Progenitor cell of endocrine pancreas (in vitro differentiated cells): ENCODE measurements at regions not wholly inside any gene's neighbourhood (a gene's known extent, or its start where the extent isn't known, plus 50 kb on each side); places are given as distances from the start of the nearest gene placed in this dataset.

Experiments used
- DNase-seq: peaks from one replicate; pipeline ENCODE4 v3.0.0; 2021; ENCODE audit warnings: low spot score; ENCODE audit not compliant: unreplicated experiment
- H3K27ac Mint-ChIP-seq: 2 replicates; pipeline ENCODE4 v1.8.0; 2021; ENCODE audit warnings: mild to moderate bottlenecking, moderate library complexity, mixed read lengths
- H3K27me3 Mint-ChIP-seq: 2 replicates; pipeline ENCODE4 v1.8.0; 2021; ENCODE audit warnings: mixed read lengths
- H3K36me3 Mint-ChIP-seq: 2 replicates; pipeline ENCODE4 v1.8.0; 2022; ENCODE audit warnings: mixed read lengths; ENCODE audit not compliant: insufficient read depth
- H3K4me1 Mint-ChIP-seq: 2 replicates; pipeline ENCODE4 v1.8.0; 2021; ENCODE audit warnings: low read depth, mixed read lengths
- H3K4me3 Mint-ChIP-seq: 2 replicates; pipeline ENCODE4 v1.8.0; 2021; ENCODE audit warnings: low read depth, mild to moderate bottlenecking, moderate library complexity, mixed read lengths
- H3K9me3 Mint-ChIP-seq: 2 replicates; pipeline ENCODE4 v1.8.0; 2021; ENCODE audit warnings: low read depth, mixed read lengths
- CTCF ChIP-seq: fragments of 200-600 bp; sonication (generic); IDR thresholded peaks from one replicate; pipeline ENCODE4 v1.5.0; 2021; ENCODE audit warnings: antibody characterized with exemption, mild to moderate bottlenecking; ENCODE audit not compliant: unreplicated experiment

GRCh38 chr16:26816885-26817571 is 249.7 kb upstream of the C16orf82 start:
- Mint-ChIP-seq H3K4me1 (no peaks in the 10 kb centered on the region), H3K9me3 (no peaks in the 10 kb centered on the region), H3K27ac (no peak overlapping the region), H3K27me3 (peaks cover 30% of the 10 kb centered on the region), H3K36me3 (no peaks in the 10 kb centered on the region), H3K4me3 (no peak overlapping the region)
- TF ChIP-seq CTCF: no peak
- no peak for DNase-seq

GRCh38 chr16:26818393-26818792 is 248.3 kb upstream of the C16orf82 start:
- H3K27me3 Mint-ChIP-seq: peaks cover 30% of the 10 kb centered on the region
- H3K9me3 Mint-ChIP-seq: no peaks in the 10 kb centered on the region
- H3K36me3 Mint-ChIP-seq: no peaks in the 10 kb centered on the region
- no peak for TF ChIP-seq CTCF
- no peaks in the 10 kb centered on the region for H3K4me1 Mint-ChIP-seq
- H3K4me3 Mint-ChIP-seq: no peak overlapping the region
- no peak overlapping the region for H3K27ac Mint-ChIP-seq
- no peak for DNase-seq

- peaks cover 20% of the 10 kb centered on the region for H3K27me3 Mint-ChIP-seq
- no peak for TF ChIP-seq CTCF
- no peaks in the 10 kb centered on the region for H3K36me3 Mint-ChIP-seq
Observed at GRCh38 chr16:26824469-26824868, 242.3 kb upstream of the C16orf82 start.

GRCh38 chr16:26826500-26826899 is 240.2 kb upstream of the C16orf82 start:
- Mint-ChIP-seq H3K36me3 (no peaks in the 10 kb centered on the region), H3K4me3 (no peak overlapping the region), H3K4me1 (no peaks in the 10 kb centered on the region), H3K9me3 (no peaks in the 10 kb centered on the region), H3K27ac (no peak overlapping the region), H3K27me3 (peaks cover 27% of the 10 kb centered on the region)
- DNase-seq: no peak
- TF ChIP-seq CTCF: no peak

More at GRCh38 chr16:26824469-26824868, 242.3 kb upstream of the C16orf82 start:
- Mint-ChIP-seq H3K4me1 (no peaks in the 10 kb centered on the region), H3K27ac (no peak overlapping the region), H3K4me3 (no peak overlapping the region), H3K9me3 (no peaks in the 10 kb centered on the region)
- DNase-seq: no peak

- Mint-ChIP-seq H3K4me3 (no peak overlapping the region), H3K9me3 (no peaks in the 10 kb centered on the region), H3K27ac (no peak overlapping the region), H3K4me1 (no peaks in the 10 kb centered on the region), H3K36me3 (no peaks in the 10 kb centered on the region), H3K27me3 (peaks cover 27% of the 10 kb centered on the region)
- no peak for DNase-seq
- TF ChIP-seq CTCF: no peak
Observed at GRCh38 chr16:26827386-26827785, 239.3 kb upstream of the C16orf82 start.
